GM19240 (cell line): ENCODE measurements at regions not wholly inside any gene's neighbourhood (a gene's known extent, or its start where the extent isn't known, plus 50 kb on each side); places are given as distances from the start of the nearest gene placed in this dataset.
"Not testable (repeated sequence)": the region's sequence is repeated elsewhere in the genome, so short reads cannot be mapped to it uniquely, and the experiment has no call there.

ENCODE experiments used
- DNase-seq: peaks from one replicate; pipeline ENCODE4 v3.0.0; 2011; ENCODE audit warnings: low spot score; ENCODE audit not compliant: insufficient read length

- no peak for DNase-seq
These were observed 125.2 kb upstream of the SYT13 start for GRCh38 chr11:45411228-45411946.

- no peak for DNase-seq
These were observed 124.5 kb upstream of the SYT13 start for GRCh38 chr11:45410391-45411227.

- DNase-seq, result no peak
These were observed 123.4 kb upstream of the SYT13 start for GRCh38 chr11:45409587-45409986.

GRCh38 chr11:45407226-45407625 is 121.1 kb upstream of the SYT13 start:
- DNase-seq, result no peak

GRCh38 chr11:45405916-45406670 is 120.0 kb upstream of the SYT13 start:
- DNase-seq, result no peak

- not testable (repeated sequence) for DNase-seq
These were observed 117.4 kb upstream of the SYT13 start for GRCh38 chr11:45403521-45403920.

- DNase-seq, result no peak
These were observed 116.0 kb upstream of the SYT13 start for GRCh38 chr11:45402049-45402630.

- DNase-seq, result no peak
These were observed 114.5 kb upstream of the SYT13 start for GRCh38 chr11:45400591-45400990.

GRCh38 chr11:45399166-45399565 is 113.0 kb upstream of the SYT13 start:
- no peak for DNase-seq

GRCh38 chr11:45398325-45398724 is 112.2 kb upstream of the SYT13 start:
- DNase-seq, result no peak

- DNase-seq, result no peak
These were observed 110.3 kb upstream of the SYT13 start for GRCh38 chr11:45396394-45396793.

- no peak for DNase-seq
These were observed 109.8 kb upstream of the SYT13 start for GRCh38 chr11:45395947-45396346.

- no peak for DNase-seq
These were observed 109.3 kb upstream of the SYT13 start for GRCh38 chr11:45395421-45395820.

- no peak for DNase-seq
These were observed 108.3 kb upstream of the SYT13 start for GRCh38 chr11:45394294-45395085.

GRCh38 chr11:45393826-45394225 is 107.7 kb upstream of the SYT13 start:
- DNase-seq, result no peak

- DNase-seq, result no peak
These were observed 107.2 kb upstream of the SYT13 start for GRCh38 chr11:45393334-45393733.

- DNase-seq, result no peak
These were observed 106.5 kb upstream of the SYT13 start for GRCh38 chr11:45392591-45393091.

- DNase-seq, result no peak
These were observed 106.0 kb upstream of the SYT13 start for GRCh38 chr11:45392154-45392553.

GRCh38 chr11:45391168-45391850 is 105.2 kb upstream of the SYT13 start:
- DNase-seq, result no peak

- no peak for DNase-seq
These were observed 104.3 kb upstream of the SYT13 start for GRCh38 chr11:45390407-45390806.
